Hematopoietic multipotent progenitor cell treated with erythropoietin and hydrocortisone succinate and interleukin-3 and kit ligand, for 4 days (in vitro differentiated cells): ENCODE measurements at regions not wholly inside any gene's neighbourhood (a gene's known extent, or its start where the extent isn't known, plus 50 kb on each side); places are given as distances from the start of the nearest gene placed in this dataset.

Source experiments
- DNase-seq: peaks from one replicate; pipeline ENCODE4 v3.0.0-alpha.2; 2015

- no peak for DNase-seq
Measured at GRCh38 chr9:88800329-88800682, 191.0 kb upstream of the S1PR3 start.

GRCh38 chr9:88801214-88801796, 190.0 kb upstream of the S1PR3 start:
- no peak for DNase-seq

GRCh38 chr9:88802533-88802932, 188.7 kb upstream of the S1PR3 start:
- no peak for DNase-seq

- no peak for DNase-seq
Measured at GRCh38 chr9:88803546-88804253, 187.6 kb upstream of the S1PR3 start.

- no peak for DNase-seq
Measured at GRCh38 chr9:88804254-88804596, 187.0 kb upstream of the S1PR3 start.

GRCh38 chr9:88805217-88805943, 185.9 kb upstream of the S1PR3 start:
- DNase-seq: no peak

- DNase-seq: no peak
Measured at GRCh38 chr9:88807426-88807825, 183.8 kb upstream of the S1PR3 start.

- peak; percentile 11 for DNase-seq
Measured at GRCh38 chr9:88808019-88808656, 183.1 kb upstream of the S1PR3 start.

GRCh38 chr9:88808761-88809354, 182.4 kb upstream of the S1PR3 start:
- DNase-seq: no peak

GRCh38 chr9:88809355-88810161, 181.7 kb upstream of the S1PR3 start:
- DNase-seq: no peak

GRCh38 chr9:88810826-88811225, 180.4 kb upstream of the S1PR3 start:
- DNase-seq: no peak

GRCh38 chr9:88811511-88811910, 179.8 kb upstream of the S1PR3 start:
- DNase-seq: no peak

GRCh38 chr9:88812938-88813637, 178.2 kb upstream of the S1PR3 start:
- DNase-seq: no peak

- DNase-seq: no peak
Measured at GRCh38 chr9:88813638-88814209, 177.5 kb upstream of the S1PR3 start.

GRCh38 chr9:88814577-88814976, 176.7 kb upstream of the S1PR3 start:
- no peak for DNase-seq

GRCh38 chr9:88816141-88816540, 175.1 kb upstream of the S1PR3 start:
- no peak for DNase-seq

- no peak for DNase-seq
Measured at GRCh38 chr9:88816591-88816990, 174.7 kb upstream of the S1PR3 start.

GRCh38 chr9:88817628-88818027, 173.6 kb upstream of the S1PR3 start:
- DNase-seq: no peak

GRCh38 chr9:88818495-88819201, 172.6 kb upstream of the S1PR3 start:
- no peak for DNase-seq

GRCh38 chr9:88819476-88819875, 171.8 kb upstream of the S1PR3 start:
- no peak for DNase-seq

GRCh38 chr9:88820055-88820454, 171.2 kb upstream of the S1PR3 start:
- DNase-seq: peak; percentile 54
